NB4 (cell line): ENCODE measurements at regions not wholly inside any gene's neighbourhood (a gene's known extent, or its start where the extent isn't known, plus 50 kb on each side); places are given as distances from the start of the nearest gene placed in this dataset.

Experiments used
- DNase-seq: peaks from one replicate; pipeline ENCODE4 v3.0.0; 2010; ENCODE audit warnings: low read depth
- H3K4me3 ChIP-seq: one replicate; pipeline ENCODE4 v1.5.1; 2011; ENCODE audit warnings: mild to moderate bottlenecking, low read depth, low read length, moderate library complexity
- MAX ChIP-seq: IDR thresholded peaks from 2 replicates; pipeline ENCODE4 v1.6.1; 2011; ENCODE audit warnings: low read depth, low read length
- MYC ChIP-seq: IDR thresholded peaks from 2 replicates; pipeline ENCODE4 v1.6.1; 2011; ENCODE audit warnings: low read depth, low read length
- POLR2A ChIP-seq: IDR thresholded peaks from 2 replicates; pipeline ENCODE4 v1.6.1; 2011; ENCODE audit warnings: mild to moderate bottlenecking; ENCODE audit not compliant: insufficient read length; ENCODE audit errors: extremely low read depth
- TF ChIP-seq, protein P1 (sequence below): IDR thresholded peaks from one replicate; pipeline ENCODE4 v1.5.1; 2012; ENCODE audit warnings: low read depth, low read length

DNA sequence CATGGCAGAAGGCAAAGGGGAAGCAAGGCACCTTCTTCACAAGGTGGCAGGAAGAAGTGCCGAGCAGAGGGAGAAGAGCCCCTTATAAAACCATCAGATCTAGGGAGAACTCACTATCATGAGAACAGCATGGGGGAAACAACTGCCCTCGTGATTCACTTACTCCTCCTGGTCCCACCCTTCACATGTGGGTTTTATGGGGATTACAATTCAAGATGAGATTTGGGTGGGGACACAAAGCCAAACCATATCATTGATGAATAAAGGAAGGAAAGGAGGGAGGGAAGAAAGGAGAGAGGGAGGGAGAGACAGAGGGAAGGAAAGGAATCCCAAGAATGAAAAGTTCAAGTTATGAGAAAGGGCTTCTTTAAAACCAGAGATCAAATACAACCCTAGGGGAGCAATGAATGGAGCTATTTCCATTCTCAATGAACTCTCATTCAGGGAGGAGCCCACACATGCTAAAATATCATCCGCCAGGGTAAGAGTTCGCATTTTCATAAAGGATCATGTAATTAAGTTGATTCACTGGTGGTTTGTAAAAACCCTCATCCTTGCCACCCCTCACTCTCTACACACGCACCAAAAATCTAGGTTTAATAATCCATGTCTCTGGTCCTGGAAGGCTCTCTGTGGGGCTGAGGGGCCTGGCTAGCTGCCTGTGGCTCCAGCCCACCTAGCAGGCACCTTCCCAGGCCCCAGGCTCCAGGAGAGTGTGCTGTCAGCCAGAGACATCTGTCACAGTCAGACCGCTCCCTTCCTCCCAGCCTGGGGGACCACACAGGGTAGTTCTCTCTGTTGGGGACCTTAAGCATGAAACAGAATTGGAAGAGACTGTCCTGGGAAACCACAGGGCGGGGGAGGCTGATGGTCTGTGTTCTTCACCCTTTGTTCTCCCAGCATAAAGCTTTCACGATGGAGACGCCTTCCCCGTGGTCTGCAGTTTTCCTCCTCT is 94.0 kb downstream of the CCDC185 start:
- no peak overlapping the region for H3K4me3 ChIP-seq
- no peak for DNase-seq
- TF ChIP-seq, protein P1, sequence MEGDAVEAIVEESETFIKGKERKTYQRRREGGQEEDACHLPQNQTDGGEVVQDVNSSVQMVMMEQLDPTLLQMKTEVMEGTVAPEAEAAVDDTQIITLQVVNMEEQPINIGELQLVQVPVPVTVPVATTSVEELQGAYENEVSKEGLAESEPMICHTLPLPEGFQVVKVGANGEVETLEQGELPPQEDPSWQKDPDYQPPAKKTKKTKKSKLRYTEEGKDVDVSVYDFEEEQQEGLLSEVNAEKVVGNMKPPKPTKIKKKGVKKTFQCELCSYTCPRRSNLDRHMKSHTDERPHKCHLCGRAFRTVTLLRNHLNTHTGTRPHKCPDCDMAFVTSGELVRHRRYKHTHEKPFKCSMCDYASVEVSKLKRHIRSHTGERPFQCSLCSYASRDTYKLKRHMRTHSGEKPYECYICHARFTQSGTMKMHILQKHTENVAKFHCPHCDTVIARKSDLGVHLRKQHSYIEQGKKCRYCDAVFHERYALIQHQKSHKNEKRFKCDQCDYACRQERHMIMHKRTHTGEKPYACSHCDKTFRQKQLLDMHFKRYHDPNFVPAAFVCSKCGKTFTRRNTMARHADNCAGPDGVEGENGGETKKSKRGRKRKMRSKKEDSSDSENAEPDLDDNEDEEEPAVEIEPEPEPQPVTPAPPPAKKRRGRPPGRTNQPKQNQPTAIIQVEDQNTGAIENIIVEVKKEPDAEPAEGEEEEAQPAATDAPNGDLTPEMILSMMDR = no peak
- TF ChIP-seq MAX (no peak), POLR2A (no peak), MYC (no peak)

DNA sequence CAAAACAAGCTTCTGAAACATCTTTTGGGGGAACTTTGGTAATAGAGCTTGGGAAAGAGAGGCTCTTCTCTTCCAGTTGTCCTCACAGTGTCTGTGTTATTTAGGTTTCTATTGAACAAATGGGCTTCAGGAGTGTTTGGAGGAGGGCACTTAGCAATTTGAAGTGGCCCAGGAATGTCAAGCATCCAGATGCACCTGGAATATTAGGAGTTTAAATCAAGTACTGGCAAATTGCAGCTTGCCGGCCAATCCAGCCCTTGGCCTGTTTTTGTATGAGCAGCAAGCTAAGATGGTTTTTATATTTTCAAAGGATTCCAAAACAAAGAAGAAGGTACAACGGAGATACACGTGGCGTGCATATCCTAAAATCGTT is 94.7 kb downstream of the CCDC185 start:
- no peak for TF ChIP-seq POLR2A
- TF ChIP-seq, protein P1 = no peak
- TF ChIP-seq MAX = no peak
- TF ChIP-seq MYC = no peak
- no peak for DNase-seq
- no peak overlapping the region for H3K4me3 ChIP-seq

GRCh38 chr1:223489439-223489838 is 96.2 kb downstream of the CCDC185 start:
- no peak for TF ChIP-seq POLR2A
- TF ChIP-seq MAX = no peak
- TF ChIP-seq MYC = no peak
- TF ChIP-seq, protein P1 = no peak
- H3K4me3 ChIP-seq = no peak overlapping the region
- no peak for DNase-seq

DNA sequence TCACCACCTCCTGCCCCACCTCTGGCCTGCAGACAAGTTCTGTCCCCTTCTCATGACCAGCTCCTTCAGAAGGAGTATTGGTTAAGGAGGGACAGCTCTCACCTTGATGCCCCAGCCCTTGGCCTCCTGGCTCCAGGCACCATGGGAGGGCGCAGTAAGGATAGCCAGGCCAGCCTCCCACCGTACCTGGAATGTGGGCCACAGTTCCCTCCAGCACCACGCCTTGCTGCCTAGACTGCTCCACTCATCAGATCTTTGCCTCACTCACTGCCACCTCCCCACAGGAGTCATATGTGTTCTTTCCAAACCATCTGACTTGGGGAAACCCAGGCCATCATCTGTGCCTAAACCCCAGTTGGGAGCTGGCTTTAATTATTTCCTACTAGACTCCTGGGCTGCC is 97.0 kb downstream of the CCDC185 start:
- no peak overlapping the region for H3K4me3 ChIP-seq
- no peak for DNase-seq
- TF ChIP-seq MYC = no peak
- TF ChIP-seq POLR2A = no peak
- TF ChIP-seq, protein P1 = no peak
- no peak for TF ChIP-seq MAX
